Neural cell (in vitro differentiated cells): ENCODE measurements at regions not wholly inside any gene's neighbourhood (a gene's known extent, or its start where the extent isn't known, plus 50 kb on each side); places are given as distances from the start of the nearest gene placed in this dataset.

Experiments used
- H2AFZ ChIP-seq: fragments of 200-600, 300-800 bp; sonication (generic), shearing (Covaris generic); 2 replicates; pipeline ENCODE4 v1.6.0; 2014; ENCODE audit warnings: low read depth, mild to moderate bottlenecking, antibody characterized with exemption, low read length, moderate library complexity
- H3F3A ChIP-seq: fragments of 200-600 bp; shearing (Covaris generic); 2 replicates; pipeline ENCODE4 v1.6.1; 2016; ENCODE audit warnings: mild to moderate bottlenecking, moderate library complexity, mixed read lengths, antibody characterized with exemption, low read length; ENCODE audit not compliant: insufficient read depth, poor library complexity, severe bottlenecking
- H3K27ac ChIP-seq: fragments of 200-600, 300-800 bp; sonication (generic), shearing (Covaris generic); 2 replicates; pipeline ENCODE4 v1.5.1; 2014; ENCODE audit warnings: mild to moderate bottlenecking, low read length, moderate library complexity
- H3K27me3 ChIP-seq: fragments of 300-800, 200-600 bp; sonication (generic), shearing (Covaris generic); 2 replicates; pipeline ENCODE4 v1.6.0; 2014; ENCODE audit warnings: mild to moderate bottlenecking, low read depth, low read length, moderate library complexity; ENCODE audit not compliant: insufficient read depth
- H3K36me3 ChIP-seq: fragments of 300-800, 200-600 bp; sonication (generic), shearing (Covaris generic); 2 replicates; pipeline ENCODE4 v1.5.1; 2014; ENCODE audit warnings: mild to moderate bottlenecking, antibody characterized with exemption, low read length, moderate library complexity; ENCODE audit not compliant: insufficient read depth
- H3K4me2 ChIP-seq: fragments of 300-800, 200-600 bp; sonication (generic), shearing (Covaris generic); 2 replicates; pipeline ENCODE4 v1.6.0; 2014; ENCODE audit warnings: mild to moderate bottlenecking, low read length
- H3K4me3 ChIP-seq: fragments of 300-800, 200-600 bp; sonication (generic), shearing (Covaris generic); 2 replicates; pipeline ENCODE4 v1.5.1; 2014; ENCODE audit warnings: mild to moderate bottlenecking, low read length, moderate library complexity
- H3K79me2 ChIP-seq: fragments of 200-600 bp; shearing (Covaris generic); replicated peaks from 2 replicates; pipeline ENCODE4 v1.6.0; 2014; ENCODE audit warnings: mild to moderate bottlenecking, low read length, moderate library complexity; ENCODE audit not compliant: insufficient read depth
- H3K9ac ChIP-seq: fragments of 300-800, 200-600 bp; sonication (generic), shearing (Covaris generic); 2 replicates; pipeline ENCODE4 v1.6.1; 2016; ENCODE audit warnings: mild to moderate bottlenecking, low read length, mixed read lengths
- H3K9me2 ChIP-seq: fragments of 200-600 bp; shearing (Covaris generic); 2 replicates; pipeline ENCODE4 v1.6.1; 2016; ENCODE audit warnings: mild to moderate bottlenecking, low read length, mixed read lengths; ENCODE audit not compliant: insufficient read depth
- H3K9me3 ChIP-seq: fragments of 200-600, 300-800 bp; sonication (generic), shearing (Covaris generic); 2 replicates; pipeline ENCODE4 v1.6.1; 2016; ENCODE audit warnings: mild to moderate bottlenecking, mixed run types, low read length, moderate library complexity, mixed read lengths
- H4K20me1 ChIP-seq: fragments of 200-600 bp; shearing (Covaris generic); 2 replicates; pipeline ENCODE4 v1.6.1; 2016; ENCODE audit warnings: mild to moderate bottlenecking, mixed run types; ENCODE audit not compliant: insufficient read depth
- EP300 ChIP-seq: fragments of 450-650 bp; conservative IDR thresholded peaks from 2 replicates; pipeline ENCODE4 v1.6.1; 2014; ENCODE audit warnings: antibody characterized with exemption, mild to moderate bottlenecking, moderate library complexity; ENCODE audit not compliant: poor library complexity, severe bottlenecking
- EZH2 ChIP-seq: fragments of 200-600, 300-800 bp; shearing (Covaris generic), sonication (generic); IDR thresholded peaks from 2 replicates; pipeline ENCODE4 v1.6.1; 2014; ENCODE audit warnings: antibody characterized with exemption, low read length, borderline replicate concordance, mild to moderate bottlenecking; ENCODE audit not compliant: insufficient read depth, poor library complexity, severe bottlenecking
- MXI1 ChIP-seq: fragments of 450-650 bp; conservative IDR thresholded peaks from 2 replicates; pipeline ENCODE4 v1.6.1; 2014; ENCODE audit warnings: antibody characterized with exemption, mild to moderate bottlenecking; ENCODE audit not compliant: poor library complexity, severe bottlenecking
- POLR2AphosphoS5 ChIP-seq: IDR thresholded peaks from 2 replicates; pipeline ENCODE4 v1.6.1; 2012
- RAD21 ChIP-seq: fragments of 450-650 bp; conservative IDR thresholded peaks from 2 replicates; pipeline ENCODE4 v1.6.1; 2014; ENCODE audit warnings: antibody characterized with exemption, mild to moderate bottlenecking, moderate library complexity
- TAF1 ChIP-seq: IDR thresholded peaks from 2 replicates; pipeline ENCODE4 v1.6.1; 2012; ENCODE audit warnings: low read depth
- TF ChIP-seq, protein P1 (sequence below): IDR thresholded peaks from 2 replicates; pipeline ENCODE4 v1.6.1; 2012; ENCODE audit warnings: borderline replicate concordance
- TF ChIP-seq, protein P2 (sequence below): fragments of 450-650 bp; IDR thresholded peaks from 2 replicates; pipeline ENCODE4 v1.5.1; 2014; ENCODE audit warnings: antibody characterized with exemption, mild to moderate bottlenecking, moderate library complexity; ENCODE audit not compliant: poor library complexity, severe bottlenecking

DNA sequence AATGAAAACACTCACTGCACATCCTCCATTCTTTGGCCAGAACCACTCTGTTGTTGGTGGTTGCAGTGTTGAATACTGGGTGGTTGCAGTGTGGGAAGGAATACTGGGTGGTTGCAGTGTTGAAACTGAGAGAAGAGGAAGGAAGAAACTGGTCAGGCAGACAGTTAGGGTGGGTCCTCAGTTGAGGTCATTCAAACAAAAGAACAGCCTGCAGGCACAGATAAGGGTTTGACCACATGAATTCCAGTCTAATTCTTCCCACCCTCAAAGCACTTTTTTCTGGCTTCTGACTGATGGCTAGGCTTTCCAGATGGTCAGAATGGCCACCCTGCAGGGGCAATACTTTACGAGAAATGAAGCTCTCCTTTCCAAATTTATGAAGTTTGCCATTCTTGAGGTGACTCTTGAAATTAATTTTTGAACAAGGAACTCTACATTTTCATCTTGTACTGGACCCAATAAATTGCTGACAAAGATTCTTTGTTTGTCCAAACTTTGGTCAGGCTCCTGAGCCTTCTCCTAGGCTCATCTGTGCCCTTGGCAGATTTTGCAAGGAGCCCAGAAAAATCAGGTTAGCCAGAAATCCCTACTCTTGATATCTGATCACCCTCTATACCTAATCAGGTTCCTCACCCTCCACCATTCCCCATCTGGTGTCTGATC lies 596.6 kb upstream of the CDH5 start:
- Histone ChIP-seq H3K27me3 (no peaks in the 10 kb centered on the region), H3F3A (no peaks in the 10 kb centered on the region), H3K4me2 (no peak overlapping the region), H3K9me2 (no peaks in the 10 kb centered on the region), H2AFZ (no peak overlapping the region), H3K79me2 (no peaks in the 10 kb centered on the region), H3K9me3 (peaks cover 7% of the 10 kb centered on the region), H4K20me1 (no peaks in the 10 kb centered on the region), H3K27ac (no peak overlapping the region), H3K9ac (no peak overlapping the region), H3K36me3 (no peaks in the 10 kb centered on the region), H3K4me3 (no peak overlapping the region)
- TF ChIP-seq MXI1 (no peak), RAD21 (no peak)
- TF ChIP-seq, protein P1, sequence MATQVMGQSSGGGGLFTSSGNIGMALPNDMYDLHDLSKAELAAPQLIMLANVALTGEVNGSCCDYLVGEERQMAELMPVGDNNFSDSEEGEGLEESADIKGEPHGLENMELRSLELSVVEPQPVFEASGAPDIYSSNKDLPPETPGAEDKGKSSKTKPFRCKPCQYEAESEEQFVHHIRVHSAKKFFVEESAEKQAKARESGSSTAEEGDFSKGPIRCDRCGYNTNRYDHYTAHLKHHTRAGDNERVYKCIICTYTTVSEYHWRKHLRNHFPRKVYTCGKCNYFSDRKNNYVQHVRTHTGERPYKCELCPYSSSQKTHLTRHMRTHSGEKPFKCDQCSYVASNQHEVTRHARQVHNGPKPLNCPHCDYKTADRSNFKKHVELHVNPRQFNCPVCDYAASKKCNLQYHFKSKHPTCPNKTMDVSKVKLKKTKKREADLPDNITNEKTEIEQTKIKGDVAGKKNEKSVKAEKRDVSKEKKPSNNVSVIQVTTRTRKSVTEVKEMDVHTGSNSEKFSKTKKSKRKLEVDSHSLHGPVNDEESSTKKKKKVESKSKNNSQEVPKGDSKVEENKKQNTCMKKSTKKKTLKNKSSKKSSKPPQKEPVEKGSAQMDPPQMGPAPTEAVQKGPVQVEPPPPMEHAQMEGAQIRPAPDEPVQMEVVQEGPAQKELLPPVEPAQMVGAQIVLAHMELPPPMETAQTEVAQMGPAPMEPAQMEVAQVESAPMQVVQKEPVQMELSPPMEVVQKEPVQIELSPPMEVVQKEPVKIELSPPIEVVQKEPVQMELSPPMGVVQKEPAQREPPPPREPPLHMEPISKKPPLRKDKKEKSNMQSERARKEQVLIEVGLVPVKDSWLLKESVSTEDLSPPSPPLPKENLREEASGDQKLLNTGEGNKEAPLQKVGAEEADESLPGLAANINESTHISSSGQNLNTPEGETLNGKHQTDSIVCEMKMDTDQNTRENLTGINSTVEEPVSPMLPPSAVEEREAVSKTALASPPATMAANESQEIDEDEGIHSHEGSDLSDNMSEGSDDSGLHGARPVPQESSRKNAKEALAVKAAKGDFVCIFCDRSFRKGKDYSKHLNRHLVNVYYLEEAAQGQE, result no peak

DNA sequence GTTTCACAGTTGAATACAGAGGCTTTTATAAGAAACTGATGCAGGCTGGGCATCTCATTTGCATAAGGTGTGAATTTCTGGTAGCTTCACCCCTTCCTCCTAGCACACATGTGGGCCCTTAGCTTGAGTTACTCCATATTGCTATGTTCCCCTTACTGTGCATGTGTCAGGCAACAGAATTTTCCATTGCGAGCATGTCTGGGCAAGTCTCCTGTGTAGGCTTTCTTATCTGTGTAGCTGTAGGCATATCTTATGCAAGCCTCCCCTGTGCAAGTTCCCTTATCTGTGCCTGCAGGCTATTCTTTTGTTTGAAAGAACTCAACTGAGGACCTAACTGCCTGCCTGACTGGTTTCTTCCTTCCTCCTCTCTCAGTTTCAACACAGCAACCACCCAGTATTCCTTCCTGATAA lies 597.4 kb upstream of the CDH5 start:
- Histone ChIP-seq H3K4me3 (no peak overlapping the region), H3K9me2 (no peaks in the 10 kb centered on the region), H4K20me1 (no peaks in the 10 kb centered on the region), H3K4me2 (no peak overlapping the region), H3F3A (no peaks in the 10 kb centered on the region), H3K79me2 (no peaks in the 10 kb centered on the region), H3K9me3 (peaks cover 7% of the 10 kb centered on the region), H2AFZ (no peak overlapping the region), H3K27me3 (no peaks in the 10 kb centered on the region), H3K27ac (no peak overlapping the region), H3K36me3 (no peaks in the 10 kb centered on the region), H3K9ac (no peak overlapping the region)
- TF ChIP-seq EP300 (no peak), TAF1 (no peak), POLR2AphosphoS5 (no peak), MXI1 (no peak), RAD21 (no peak), EZH2 (no peak)
- TF ChIP-seq, protein P2, sequence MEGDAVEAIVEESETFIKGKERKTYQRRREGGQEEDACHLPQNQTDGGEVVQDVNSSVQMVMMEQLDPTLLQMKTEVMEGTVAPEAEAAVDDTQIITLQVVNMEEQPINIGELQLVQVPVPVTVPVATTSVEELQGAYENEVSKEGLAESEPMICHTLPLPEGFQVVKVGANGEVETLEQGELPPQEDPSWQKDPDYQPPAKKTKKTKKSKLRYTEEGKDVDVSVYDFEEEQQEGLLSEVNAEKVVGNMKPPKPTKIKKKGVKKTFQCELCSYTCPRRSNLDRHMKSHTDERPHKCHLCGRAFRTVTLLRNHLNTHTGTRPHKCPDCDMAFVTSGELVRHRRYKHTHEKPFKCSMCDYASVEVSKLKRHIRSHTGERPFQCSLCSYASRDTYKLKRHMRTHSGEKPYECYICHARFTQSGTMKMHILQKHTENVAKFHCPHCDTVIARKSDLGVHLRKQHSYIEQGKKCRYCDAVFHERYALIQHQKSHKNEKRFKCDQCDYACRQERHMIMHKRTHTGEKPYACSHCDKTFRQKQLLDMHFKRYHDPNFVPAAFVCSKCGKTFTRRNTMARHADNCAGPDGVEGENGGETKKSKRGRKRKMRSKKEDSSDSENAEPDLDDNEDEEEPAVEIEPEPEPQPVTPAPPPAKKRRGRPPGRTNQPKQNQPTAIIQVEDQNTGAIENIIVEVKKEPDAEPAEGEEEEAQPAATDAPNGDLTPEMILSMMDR, result no peak
- TF ChIP-seq, protein P1, result no peak
